ENCODE measurements at regions not wholly inside any gene's neighbourhood (a gene's known extent, or its start where the extent isn't known, plus 50 kb on each side); places are given as distances from the start of the nearest gene placed in this dataset.

- Histone ChIP-seq H3K27ac (ENCODE audit: low read length) (peak overlapping the region; percentile 20), H3K36me3 (ENCODE audit: insufficient read depth, low read depth, low read length) (no peaks in the 10 kb centered on the region), H3K4me1 (ENCODE audit: insufficient read depth, low read length) (peaks cover 34% of the 10 kb centered on the region), H3K4me3 (ENCODE audit: low read length) (no peak overlapping the region), H3K9me3 (ENCODE audit: insufficient read depth, low read depth, low read length) (no peaks in the 10 kb centered on the region), H3K27me3 (ENCODE audit: insufficient read depth, low read length) (no peaks in the 10 kb centered on the region), H3K9ac (ENCODE audit: low read depth, low read length) (no peak overlapping the region)
Measured at GRCh38 chr5:23234197-23234596, 273.2 kb upstream of the PRDM9 start.

GRCh38 chr5:23223846-23224245 lies 283.6 kb upstream of the PRDM9 start:
- no peaks in the 10 kb centered on the region for H3K36me3 ChIP-seq (ENCODE audit: insufficient read depth, low read depth, low read length)
- H3K27me3 ChIP-seq (ENCODE audit: insufficient read depth, low read length) = no peaks in the 10 kb centered on the region
- no peak overlapping the region for H3K9ac ChIP-seq (ENCODE audit: low read depth, low read length)
- H3K27ac ChIP-seq (ENCODE audit: low read length) = no peak overlapping the region
- H3K4me3 ChIP-seq (ENCODE audit: low read length) = no peak overlapping the region
- no peaks in the 10 kb centered on the region for H3K4me1 ChIP-seq (ENCODE audit: insufficient read depth, low read length)
- H3K9me3 ChIP-seq (ENCODE audit: insufficient read depth, low read depth, low read length) = no peaks in the 10 kb centered on the region

- Histone ChIP-seq H3K36me3 (ENCODE audit: insufficient read depth, low read depth, low read length) (no peaks in the 10 kb centered on the region), H3K27ac (ENCODE audit: low read length) (no peak overlapping the region), H3K4me3 (ENCODE audit: low read length) (no peak overlapping the region), H3K9me3 (ENCODE audit: insufficient read depth, low read depth, low read length) (no peaks in the 10 kb centered on the region), H3K27me3 (ENCODE audit: insufficient read depth, low read length) (no peaks in the 10 kb centered on the region), H3K9ac (ENCODE audit: low read depth, low read length) (no peak overlapping the region), H3K4me1 (ENCODE audit: insufficient read depth, low read length) (no peaks in the 10 kb centered on the region)
Measured at GRCh38 chr5:23221831-23222230, 285.6 kb upstream of the PRDM9 start.

GRCh38 chr5:23217159-23217558 lies 290.2 kb upstream of the PRDM9 start:
- H3K27ac ChIP-seq (ENCODE audit: low read length) = no peak overlapping the region

GRCh38 chr5:23216345-23216744 lies 291.1 kb upstream of the PRDM9 start:
- H3K27me3 ChIP-seq (ENCODE audit: insufficient read depth, low read length) = no peaks in the 10 kb centered on the region
- H3K9me3 ChIP-seq (ENCODE audit: insufficient read depth, low read depth, low read length) = no peaks in the 10 kb centered on the region
- H3K4me1 ChIP-seq (ENCODE audit: insufficient read depth, low read length) = no peaks in the 10 kb centered on the region; the same call in 1 of the 2 replicates
- no peak overlapping the region for H3K9ac ChIP-seq (ENCODE audit: low read depth, low read length)
- H3K27ac ChIP-seq (ENCODE audit: low read length) = no peak overlapping the region
- H3K4me3 ChIP-seq (ENCODE audit: low read length) = no peak overlapping the region
- H3K36me3 ChIP-seq (ENCODE audit: insufficient read depth, low read depth, low read length) = no peaks in the 10 kb centered on the region

More at GRCh38 chr5:23217159-23217558, 290.2 kb upstream of the PRDM9 start:
- H3K27me3 ChIP-seq (ENCODE audit: insufficient read depth, low read length) = no peaks in the 10 kb centered on the region
- no peaks in the 10 kb centered on the region; the same call in 1 of the 2 replicates for H3K4me1 ChIP-seq (ENCODE audit: insufficient read depth, low read length)
- H3K36me3 ChIP-seq (ENCODE audit: insufficient read depth, low read depth, low read length) = no peaks in the 10 kb centered on the region
- no peak overlapping the region for H3K4me3 ChIP-seq (ENCODE audit: low read length)
- H3K9me3 ChIP-seq (ENCODE audit: insufficient read depth, low read depth, low read length) = no peaks in the 10 kb centered on the region
- no peak overlapping the region for H3K9ac ChIP-seq (ENCODE audit: low read depth, low read length)

GRCh38 chr5:23208959-23209431 lies 298.4 kb upstream of the PRDM9 start:
- Histone ChIP-seq H3K27ac (ENCODE audit: low read length) (no peak overlapping the region), H3K36me3 (ENCODE audit: insufficient read depth, low read depth, low read length) (no peaks in the 10 kb centered on the region), H3K9ac (ENCODE audit: low read depth, low read length) (no peak overlapping the region), H3K4me1 (ENCODE audit: insufficient read depth, low read length) (no peaks in the 10 kb centered on the region; the same call in 1 of the 2 replicates), H3K9me3 (ENCODE audit: insufficient read depth, low read depth, low read length) (no peaks in the 10 kb centered on the region), H3K27me3 (ENCODE audit: insufficient read depth, low read length) (no peaks in the 10 kb centered on the region), H3K4me3 (ENCODE audit: low read length) (no peak overlapping the region)

GRCh38 chr5:23204111-23204510 lies 303.3 kb upstream of the PRDM9 start:
- Histone ChIP-seq H3K9ac (ENCODE audit: low read depth, low read length) (no peak overlapping the region), H3K36me3 (ENCODE audit: insufficient read depth, low read depth, low read length) (no peaks in the 10 kb centered on the region), H3K4me1 (ENCODE audit: insufficient read depth, low read length) (no peaks in the 10 kb centered on the region), H3K4me3 (ENCODE audit: low read length) (no peak overlapping the region), H3K27me3 (ENCODE audit: insufficient read depth, low read length) (no peaks in the 10 kb centered on the region), H3K9me3 (ENCODE audit: insufficient read depth, low read depth, low read length) (no peaks in the 10 kb centered on the region; the same call in none of the 2 replicates), H3K27ac (ENCODE audit: low read length) (no peak overlapping the region)

- Histone ChIP-seq H3K9ac (ENCODE audit: low read depth, low read length) (no peak overlapping the region), H3K36me3 (ENCODE audit: insufficient read depth, low read depth, low read length) (no peaks in the 10 kb centered on the region), H3K4me3 (ENCODE audit: low read length) (no peak overlapping the region), H3K9me3 (ENCODE audit: insufficient read depth, low read depth, low read length) (peaks cover 14% of the 10 kb centered on the region; the same call in 1 of the 2 replicates), H3K27ac (ENCODE audit: low read length) (no peak overlapping the region), H3K4me1 (ENCODE audit: insufficient read depth, low read length) (peaks cover 9% of the 10 kb centered on the region; the same call in 1 of the 2 replicates), H3K27me3 (ENCODE audit: insufficient read depth, low read length) (no peaks in the 10 kb centered on the region)
Measured at GRCh38 chr5:23169660-23170416, 316.7 kb upstream of the CDH12 start.

- Histone ChIP-seq H3K27me3 (ENCODE audit: insufficient read depth, low read length) (no peaks in the 10 kb centered on the region), H3K9ac (ENCODE audit: low read depth, low read length) (no peak overlapping the region), H3K27ac (ENCODE audit: low read length) (no peak overlapping the region), H3K4me3 (ENCODE audit: low read length) (no peak overlapping the region), H3K9me3 (ENCODE audit: insufficient read depth, low read depth, low read length) (peaks cover 14% of the 10 kb centered on the region; the same call in 1 of the 2 replicates), H3K4me1 (ENCODE audit: insufficient read depth, low read length) (peaks cover 6% of the 10 kb centered on the region; the same call in 1 of the 2 replicates), H3K36me3 (ENCODE audit: insufficient read depth, low read depth, low read length) (no peaks in the 10 kb centered on the region)
Measured at GRCh38 chr5:23164971-23165370, 311.8 kb upstream of the CDH12 start.

- H3K9me3 ChIP-seq (ENCODE audit: insufficient read depth, low read depth, low read length) = no peaks in the 10 kb centered on the region
- H3K27ac ChIP-seq (ENCODE audit: low read length) = no peak overlapping the region
- no peaks in the 10 kb centered on the region for H3K27me3 ChIP-seq (ENCODE audit: insufficient read depth, low read length)
- no peaks in the 10 kb centered on the region for H3K4me1 ChIP-seq (ENCODE audit: insufficient read depth, low read length)
- H3K9ac ChIP-seq (ENCODE audit: low read depth, low read length) = no peak overlapping the region
- no peaks in the 10 kb centered on the region for H3K36me3 ChIP-seq (ENCODE audit: insufficient read depth, low read depth, low read length)
- no peak overlapping the region for H3K4me3 ChIP-seq (ENCODE audit: low read length)
Measured at GRCh38 chr5:23158179-23158578, 305.0 kb upstream of the CDH12 start.

GRCh38 chr5:23157716-23158115 lies 304.6 kb upstream of the CDH12 start:
- Histone ChIP-seq H3K27ac (ENCODE audit: low read length) (no peak overlapping the region), H3K36me3 (ENCODE audit: insufficient read depth, low read depth, low read length) (no peaks in the 10 kb centered on the region), H3K9me3 (ENCODE audit: insufficient read depth, low read depth, low read length) (no peaks in the 10 kb centered on the region)

GRCh38 chr5:23157169-23157568 lies 304.0 kb upstream of the CDH12 start:
- no peak overlapping the region for H3K9ac ChIP-seq (ENCODE audit: low read depth, low read length)
- no peaks in the 10 kb centered on the region for H3K9me3 ChIP-seq (ENCODE audit: insufficient read depth, low read depth, low read length)
- H3K27ac ChIP-seq (ENCODE audit: low read length) = no peak overlapping the region
- no peak overlapping the region for H3K4me3 ChIP-seq (ENCODE audit: low read length)
- H3K27me3 ChIP-seq (ENCODE audit: insufficient read depth, low read length) = no peaks in the 10 kb centered on the region
- H3K4me1 ChIP-seq (ENCODE audit: insufficient read depth, low read length) = no peaks in the 10 kb centered on the region
- H3K36me3 ChIP-seq (ENCODE audit: insufficient read depth, low read depth, low read length) = no peaks in the 10 kb centered on the region

More at GRCh38 chr5:23157716-23158115, 304.6 kb upstream of the CDH12 start:
- Histone ChIP-seq H3K4me1 (ENCODE audit: insufficient read depth, low read length) (no peaks in the 10 kb centered on the region), H3K27me3 (ENCODE audit: insufficient read depth, low read length) (no peaks in the 10 kb centered on the region), H3K9ac (ENCODE audit: low read depth, low read length) (no peak overlapping the region), H3K4me3 (ENCODE audit: low read length) (no peak overlapping the region)
